ENCODE measurements at regions not wholly inside any gene's neighbourhood (a gene's known extent, or its start where the extent isn't known, plus 50 kb on each side); places are given as distances from the start of the nearest gene placed in this dataset.

DNA sequence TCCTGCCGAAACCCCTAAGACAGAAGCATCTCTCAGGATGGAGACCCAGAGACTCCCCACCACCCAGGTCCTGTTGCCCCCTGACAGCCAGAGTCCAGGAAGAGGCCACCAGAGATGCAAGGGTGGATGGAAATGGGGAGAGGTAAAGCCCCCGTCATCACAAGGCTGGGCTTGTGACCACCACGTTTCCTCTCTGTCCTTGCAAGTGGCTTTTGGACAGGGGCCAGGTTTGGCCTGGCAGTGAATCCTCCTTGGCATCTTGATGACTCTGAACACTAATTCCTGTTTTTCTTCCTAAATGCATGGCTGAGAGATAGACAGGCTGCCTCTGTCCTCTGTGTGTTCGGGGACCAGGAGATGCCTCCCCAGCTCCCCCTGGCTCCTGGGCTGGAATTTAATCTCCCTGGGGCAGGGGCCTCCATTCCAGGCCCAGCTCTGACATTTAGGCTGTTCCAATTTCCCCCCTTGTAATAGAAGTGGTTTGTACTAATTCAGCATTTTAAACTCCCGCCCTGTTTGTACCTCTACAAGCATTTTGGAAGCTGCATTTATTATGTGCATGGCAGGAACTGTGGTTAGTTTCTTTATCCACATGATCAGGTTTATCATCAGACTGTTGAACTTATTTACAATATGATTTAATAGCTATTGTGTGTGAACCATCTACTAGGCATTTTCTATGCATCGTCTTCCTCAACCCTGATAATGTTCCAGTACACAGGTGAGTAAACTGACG lies 116.1 kb upstream of the IRX6 start:
- Histone ChIP-seq H3K4me1 (no peaks in the 10 kb centered on the region), H3K27me3 (no peaks in the 10 kb centered on the region), H3K9me3 (no peaks in the 10 kb centered on the region), H3K36me3 (no peaks in the 10 kb centered on the region), H3K4me3 (no peak overlapping the region), H3K27ac (no peak overlapping the region)
- no peak for DNase-seq
- no peak for TF ChIP-seq POLR2A (IDR thresholded peaks at IDR 0.05)
- TF ChIP-seq, protein P1, sequence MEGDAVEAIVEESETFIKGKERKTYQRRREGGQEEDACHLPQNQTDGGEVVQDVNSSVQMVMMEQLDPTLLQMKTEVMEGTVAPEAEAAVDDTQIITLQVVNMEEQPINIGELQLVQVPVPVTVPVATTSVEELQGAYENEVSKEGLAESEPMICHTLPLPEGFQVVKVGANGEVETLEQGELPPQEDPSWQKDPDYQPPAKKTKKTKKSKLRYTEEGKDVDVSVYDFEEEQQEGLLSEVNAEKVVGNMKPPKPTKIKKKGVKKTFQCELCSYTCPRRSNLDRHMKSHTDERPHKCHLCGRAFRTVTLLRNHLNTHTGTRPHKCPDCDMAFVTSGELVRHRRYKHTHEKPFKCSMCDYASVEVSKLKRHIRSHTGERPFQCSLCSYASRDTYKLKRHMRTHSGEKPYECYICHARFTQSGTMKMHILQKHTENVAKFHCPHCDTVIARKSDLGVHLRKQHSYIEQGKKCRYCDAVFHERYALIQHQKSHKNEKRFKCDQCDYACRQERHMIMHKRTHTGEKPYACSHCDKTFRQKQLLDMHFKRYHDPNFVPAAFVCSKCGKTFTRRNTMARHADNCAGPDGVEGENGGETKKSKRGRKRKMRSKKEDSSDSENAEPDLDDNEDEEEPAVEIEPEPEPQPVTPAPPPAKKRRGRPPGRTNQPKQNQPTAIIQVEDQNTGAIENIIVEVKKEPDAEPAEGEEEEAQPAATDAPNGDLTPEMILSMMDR (IDR thresholded peaks at IDR 0.05): no peak

DNA sequence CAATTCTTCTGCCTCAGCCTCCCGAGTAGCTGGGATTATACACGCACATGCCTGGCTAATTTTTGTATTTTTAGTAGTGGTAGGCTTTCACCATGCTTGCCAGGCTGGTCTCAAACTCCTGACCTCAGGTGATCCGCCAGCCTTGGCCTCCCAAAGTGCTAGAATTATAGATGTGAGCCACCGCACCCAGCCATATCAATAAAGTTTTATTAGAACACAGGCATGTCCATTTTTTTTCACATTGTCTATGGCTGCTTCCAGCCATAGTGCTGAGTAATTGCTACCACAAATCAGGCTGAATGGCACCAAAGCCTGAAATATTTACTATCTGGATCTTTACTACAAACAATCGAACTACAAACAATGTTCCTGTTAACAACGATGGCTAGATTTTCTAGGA lies 114.4 kb upstream of the IRX6 start:
- Histone ChIP-seq H3K27me3 (no peaks in the 10 kb centered on the region), H3K36me3 (no peaks in the 10 kb centered on the region), H3K27ac (no peak overlapping the region), H3K4me1 (no peaks in the 10 kb centered on the region), H3K4me3 (no peak overlapping the region), H3K9me3 (no peaks in the 10 kb centered on the region)
- no peak for DNase-seq
- TF ChIP-seq, protein P1 (IDR thresholded peaks at IDR 0.05): no peak
- no peak for TF ChIP-seq POLR2A (IDR thresholded peaks at IDR 0.05)

DNA sequence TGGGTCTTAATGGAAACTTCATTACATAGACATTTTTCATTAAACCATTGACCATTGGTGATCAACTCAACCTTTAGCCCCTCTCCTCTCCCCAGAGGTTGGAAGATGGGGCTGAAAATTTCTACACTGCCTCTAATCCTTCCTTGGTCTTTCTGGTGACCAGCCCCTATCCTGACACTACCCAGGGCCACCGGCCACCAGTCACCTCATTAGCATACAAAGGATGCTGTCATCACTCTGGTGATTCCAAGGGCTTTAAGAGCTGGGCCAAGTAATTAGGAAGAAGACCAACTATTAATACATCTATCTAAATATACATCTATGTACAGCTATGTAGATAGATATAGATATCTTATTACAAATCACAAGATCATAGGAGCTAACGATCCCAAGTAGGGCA lies 111.2 kb upstream of the IRX6 start:
- Histone ChIP-seq H3K27me3 (no peaks in the 10 kb centered on the region), H3K4me1 (no peaks in the 10 kb centered on the region), H3K27ac (no peak overlapping the region), H3K9me3 (no peaks in the 10 kb centered on the region), H3K36me3 (no peaks in the 10 kb centered on the region), H3K4me3 (no peak overlapping the region)
- DNase-seq: no peak
- TF ChIP-seq POLR2A (IDR thresholded peaks at IDR 0.05): no peak
- TF ChIP-seq, protein P1 (IDR thresholded peaks at IDR 0.05): no peak

DNA sequence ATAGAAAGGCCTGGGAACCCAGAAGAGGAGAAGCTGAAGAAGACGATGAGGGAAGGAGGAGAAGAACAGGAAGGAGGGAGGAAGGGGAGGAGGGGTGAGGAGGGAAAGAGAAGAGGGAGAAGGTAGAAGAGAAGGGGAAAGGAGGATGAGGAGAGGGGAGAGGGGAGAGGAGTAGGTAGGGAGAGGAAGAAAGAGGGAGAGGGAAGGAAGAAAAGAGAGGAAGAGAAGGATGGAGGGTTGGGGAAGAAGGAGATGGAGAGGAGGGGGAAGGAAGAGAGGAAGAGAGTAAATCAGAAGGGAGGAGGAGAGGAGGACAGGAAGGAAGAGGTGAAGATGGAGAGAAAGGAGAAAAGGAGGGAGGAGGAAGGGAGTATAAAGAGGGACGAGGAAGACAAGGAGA lies 109.6 kb upstream of the IRX6 start:
- Histone ChIP-seq H3K36me3 (no peaks in the 10 kb centered on the region), H3K9me3 (no peaks in the 10 kb centered on the region), H3K4me3 (no peak overlapping the region), H3K4me1 (no peaks in the 10 kb centered on the region), H3K27me3 (no peaks in the 10 kb centered on the region), H3K27ac (no peak overlapping the region)
- TF ChIP-seq, protein P1 (IDR thresholded peaks at IDR 0.05): no peak
- TF ChIP-seq POLR2A (IDR thresholded peaks at IDR 0.05): no peak
- no peak for DNase-seq

DNA sequence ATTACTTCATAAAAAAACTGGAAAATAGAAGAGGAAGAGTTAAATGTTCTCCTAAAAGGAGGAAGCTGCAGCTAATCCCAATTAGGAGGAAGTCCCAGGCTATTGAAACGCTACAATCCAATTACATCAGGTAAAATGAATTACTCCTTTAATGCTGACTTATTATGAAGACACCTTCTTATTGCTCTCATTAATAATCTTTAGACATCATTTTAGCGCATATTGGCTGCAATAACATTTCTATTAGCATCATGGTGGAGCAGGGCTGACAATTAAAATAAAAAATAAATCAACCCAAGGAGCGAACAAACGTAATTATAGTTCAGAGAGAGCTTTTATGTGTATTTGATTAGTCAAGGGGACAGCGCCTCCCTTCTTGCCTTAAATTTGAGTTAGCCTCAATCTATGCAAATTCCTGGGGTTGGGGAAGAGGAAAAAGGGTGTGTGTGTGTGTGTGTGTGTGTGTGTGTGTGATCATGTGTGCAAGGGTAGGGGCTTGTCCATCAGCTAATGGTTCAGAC lies 109.0 kb upstream of the IRX6 start:
- no peaks in the 10 kb centered on the region for H3K36me3 ChIP-seq
- H3K27me3 ChIP-seq: no peaks in the 10 kb centered on the region
- no peaks in the 10 kb centered on the region for H3K9me3 ChIP-seq
- TF ChIP-seq, protein P1 (IDR thresholded peaks at IDR 0.05): no peak
- no peak for TF ChIP-seq POLR2A (IDR thresholded peaks at IDR 0.05)
- DNase-seq: no peak
- no peak overlapping the region for H3K4me3 ChIP-seq
- no peaks in the 10 kb centered on the region for H3K4me1 ChIP-seq
- H3K27ac ChIP-seq: no peak overlapping the region

Data from Peyer's patch (tissue), 4 donors.